D721Med (cell line): ENCODE measurements at regions not wholly inside any gene's neighbourhood (a gene's known extent, or its start where the extent isn't known, plus 50 kb on each side); places are given as distances from the start of the nearest gene placed in this dataset.

Source experiments
- DNase-seq: peaks from one replicate; pipeline ENCODE4 v3.0.0; 2011; ENCODE audit warnings: low spot score; ENCODE audit not compliant: insufficient read length
- FAIRE-seq: peaks from 2 replicates; lab custom pipeline; 2011; peaks lifted over from hg19 to GRCh38; lab: Jason Lieb, UNC
- TF ChIP-seq, protein P1 (sequence below): IDR thresholded peaks from 2 replicates; pipeline ENCODE4 v1.5.1; 2012; ENCODE audit warnings: mild to moderate bottlenecking, control low read depth; ENCODE audit not compliant: insufficient read depth; ENCODE audit errors: missing control alignments

GRCh38 chr2:234142530-234142929 is 92.0 kb downstream of the SPP2 start:
- no peak for FAIRE-seq
- TF ChIP-seq, protein P1, sequence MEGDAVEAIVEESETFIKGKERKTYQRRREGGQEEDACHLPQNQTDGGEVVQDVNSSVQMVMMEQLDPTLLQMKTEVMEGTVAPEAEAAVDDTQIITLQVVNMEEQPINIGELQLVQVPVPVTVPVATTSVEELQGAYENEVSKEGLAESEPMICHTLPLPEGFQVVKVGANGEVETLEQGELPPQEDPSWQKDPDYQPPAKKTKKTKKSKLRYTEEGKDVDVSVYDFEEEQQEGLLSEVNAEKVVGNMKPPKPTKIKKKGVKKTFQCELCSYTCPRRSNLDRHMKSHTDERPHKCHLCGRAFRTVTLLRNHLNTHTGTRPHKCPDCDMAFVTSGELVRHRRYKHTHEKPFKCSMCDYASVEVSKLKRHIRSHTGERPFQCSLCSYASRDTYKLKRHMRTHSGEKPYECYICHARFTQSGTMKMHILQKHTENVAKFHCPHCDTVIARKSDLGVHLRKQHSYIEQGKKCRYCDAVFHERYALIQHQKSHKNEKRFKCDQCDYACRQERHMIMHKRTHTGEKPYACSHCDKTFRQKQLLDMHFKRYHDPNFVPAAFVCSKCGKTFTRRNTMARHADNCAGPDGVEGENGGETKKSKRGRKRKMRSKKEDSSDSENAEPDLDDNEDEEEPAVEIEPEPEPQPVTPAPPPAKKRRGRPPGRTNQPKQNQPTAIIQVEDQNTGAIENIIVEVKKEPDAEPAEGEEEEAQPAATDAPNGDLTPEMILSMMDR, result no peak
- no peak for DNase-seq

GRCh38 chr2:234139755-234140154 is 89.3 kb downstream of the SPP2 start:
- TF ChIP-seq, protein P1, result no peak
- FAIRE-seq (no peak), DNase-seq (no peak)

DNA sequence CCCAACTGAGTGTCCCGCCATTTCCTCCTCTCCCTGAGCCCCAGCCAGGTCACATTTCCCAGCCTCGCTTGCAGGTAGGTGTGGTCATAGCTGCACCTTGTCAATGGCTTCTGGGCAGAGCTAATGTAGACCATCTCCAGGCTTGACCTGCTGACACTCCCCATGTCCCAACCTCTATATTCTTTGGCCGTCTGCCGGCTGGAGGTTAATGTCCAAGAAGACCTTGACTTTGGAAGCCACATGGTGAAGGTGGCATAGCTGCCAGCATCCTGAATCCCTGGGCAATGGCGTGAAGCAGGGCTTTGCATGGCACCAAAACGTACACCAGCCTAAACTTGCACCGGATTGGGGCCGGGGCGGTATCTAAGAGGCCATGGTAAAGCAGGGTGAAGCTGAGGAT is 88.3 kb downstream of the SPP2 start:
- TF ChIP-seq, protein P1, result no peak
- DNase-seq (no peak), FAIRE-seq (no peak)

DNA sequence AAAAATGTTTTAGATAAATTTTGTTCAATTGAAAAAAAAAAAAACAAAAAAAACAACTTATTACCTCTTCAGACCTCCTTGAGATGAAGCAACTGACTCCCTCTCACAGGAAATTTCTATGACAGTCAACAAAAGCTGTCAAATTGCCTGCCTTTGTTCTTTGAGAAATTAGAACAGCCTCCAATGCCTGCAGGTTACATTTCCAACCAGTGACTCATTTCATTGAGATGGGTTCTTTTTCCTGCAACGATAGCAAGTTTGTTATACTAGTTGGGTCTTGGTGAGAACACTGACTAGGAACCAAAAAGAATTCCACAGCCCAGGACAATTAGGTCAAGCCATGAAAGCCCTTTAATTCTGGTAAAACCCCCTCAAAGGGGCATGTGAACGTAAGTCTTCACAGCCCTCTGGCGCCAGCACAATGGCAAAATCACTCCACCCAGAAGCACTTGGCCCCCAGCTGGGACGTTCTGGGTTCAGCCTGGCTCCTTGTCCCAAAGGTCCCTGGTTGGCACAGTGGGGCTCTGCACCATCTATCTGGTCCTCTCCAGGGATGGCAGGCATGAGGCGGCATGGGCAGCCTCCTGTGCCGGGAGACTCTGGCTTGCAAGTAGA is 87.0 kb downstream of the SPP2 start:
- TF ChIP-seq, protein P1, result no peak
- FAIRE-seq (no peak), DNase-seq (no peak)

- TF ChIP-seq, protein P1, result no peak
- no peak for DNase-seq
- FAIRE-seq, result no peak
Measured at GRCh38 chr2:234136461-234136860, 86.0 kb downstream of the SPP2 start.

- DNase-seq (peak; percentile 63), FAIRE-seq (peak; percentile 21)
- TF ChIP-seq, protein P1, result peak; percentile 79
Measured at GRCh38 chr2:234135750-234136221, 85.3 kb downstream of the SPP2 start.

DNA sequence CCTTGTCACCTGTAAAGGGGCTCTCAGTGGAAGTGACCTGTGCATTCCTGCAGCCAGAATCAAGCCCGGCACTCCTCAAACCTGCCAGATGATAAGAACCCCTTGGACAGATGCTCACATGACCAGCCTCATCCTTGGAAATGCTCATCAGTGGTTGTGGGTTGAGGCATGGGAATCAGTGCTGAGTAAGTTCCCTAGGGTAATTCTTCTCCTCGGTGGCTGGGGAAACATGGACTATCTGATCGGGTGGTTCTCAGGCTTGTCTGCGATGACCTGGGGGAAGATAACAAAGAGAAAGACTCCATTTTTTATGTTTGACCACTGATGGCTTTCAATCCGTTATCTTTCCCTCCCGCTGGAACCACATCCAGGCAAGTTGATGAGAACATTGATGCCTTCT is 84.0 kb downstream of the SPP2 start:
- no peak for FAIRE-seq
- DNase-seq, result no peak
- TF ChIP-seq, protein P1, result no peak
